Tibial nerve (tissue), 4 donors: ENCODE measurements at regions not wholly inside any gene's neighbourhood (a gene's known extent, or its start where the extent isn't known, plus 50 kb on each side); places are given as distances from the start of the nearest gene placed in this dataset.
"Not testable (repeated sequence)": the region's sequence is repeated elsewhere in the genome, so short reads cannot be mapped to it uniquely, and the experiment has no call there.

Experiments used
- EP300 ChIP-seq, 2 donors: sonication (generic); formaldehyde crosslinking; IDR thresholded peaks; one replicate each; pipeline ENCODE4 v1.6.1; 2017; ENCODE audit warnings: antibody characterized with exemption in 2 of 2, mild to moderate bottlenecking in 1 of 2
- POLR2A ChIP-seq, 2 donors: fragments of 450-650 bp; IDR thresholded peaks; one replicate each; pipeline ENCODE4 v1.6.1; 2017; ENCODE audit warnings: antibody characterized with exemption in 2 of 2, mild to moderate bottlenecking in 2 of 2, moderate library complexity in 2 of 2
- TF ChIP-seq, protein P1 (sequence below), 5 experiments: fragments of 200-600 bp in 3 of 5; fragments of 450-650 bp in 2 of 5; sonication (generic) in 3 of 5; IDR thresholded peaks; one replicate each; pipeline ENCODE4 v1.5.1; 2016 to 2019; ENCODE audit warnings: antibody characterized with exemption in 5 of 5, mild to moderate bottlenecking in 3 of 5, moderate library complexity in 2 of 5

DNA sequence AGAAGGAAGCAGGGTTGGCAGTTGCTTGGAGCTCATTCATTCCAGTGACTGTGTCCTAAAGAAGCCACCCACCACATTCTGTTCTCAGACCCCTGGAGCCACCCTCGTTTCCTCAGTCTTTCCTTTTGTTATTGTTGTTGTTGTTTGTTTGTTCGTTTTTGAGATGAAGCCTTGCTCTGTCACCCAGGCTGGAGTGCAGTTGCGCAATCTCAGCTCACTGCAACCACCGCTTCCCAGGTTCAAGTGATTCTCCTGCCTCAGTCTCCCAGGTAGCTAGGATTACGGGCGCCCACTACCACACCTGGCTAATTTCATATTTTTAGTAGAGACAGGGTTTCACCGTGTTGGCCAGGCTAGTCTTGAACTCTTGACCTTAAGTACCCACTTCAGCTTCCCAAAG is 72.7 kb upstream of the ESRRB start:
- TF ChIP-seq, protein P1, sequence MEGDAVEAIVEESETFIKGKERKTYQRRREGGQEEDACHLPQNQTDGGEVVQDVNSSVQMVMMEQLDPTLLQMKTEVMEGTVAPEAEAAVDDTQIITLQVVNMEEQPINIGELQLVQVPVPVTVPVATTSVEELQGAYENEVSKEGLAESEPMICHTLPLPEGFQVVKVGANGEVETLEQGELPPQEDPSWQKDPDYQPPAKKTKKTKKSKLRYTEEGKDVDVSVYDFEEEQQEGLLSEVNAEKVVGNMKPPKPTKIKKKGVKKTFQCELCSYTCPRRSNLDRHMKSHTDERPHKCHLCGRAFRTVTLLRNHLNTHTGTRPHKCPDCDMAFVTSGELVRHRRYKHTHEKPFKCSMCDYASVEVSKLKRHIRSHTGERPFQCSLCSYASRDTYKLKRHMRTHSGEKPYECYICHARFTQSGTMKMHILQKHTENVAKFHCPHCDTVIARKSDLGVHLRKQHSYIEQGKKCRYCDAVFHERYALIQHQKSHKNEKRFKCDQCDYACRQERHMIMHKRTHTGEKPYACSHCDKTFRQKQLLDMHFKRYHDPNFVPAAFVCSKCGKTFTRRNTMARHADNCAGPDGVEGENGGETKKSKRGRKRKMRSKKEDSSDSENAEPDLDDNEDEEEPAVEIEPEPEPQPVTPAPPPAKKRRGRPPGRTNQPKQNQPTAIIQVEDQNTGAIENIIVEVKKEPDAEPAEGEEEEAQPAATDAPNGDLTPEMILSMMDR (IDR thresholded peaks at IDR 0.05), result not testable (repeated sequence)
- TF ChIP-seq POLR2A, EP300 (IDR thresholded peaks at IDR 0.05): not testable (repeated sequence)
